Gastroesophageal sphincter (tissue), 4 donors: ENCODE measurements at regions not wholly inside any gene's neighbourhood (a gene's known extent, or its start where the extent isn't known, plus 50 kb on each side); places are given as distances from the start of the nearest gene placed in this dataset.
"Not testable (repeated sequence)": the region's sequence is repeated elsewhere in the genome, so short reads cannot be mapped to it uniquely, and the experiment has no call there.

Experiments used
- ATAC-seq: fragments of 150-250 bp; one replicate; pipeline ENCODE4 v1.9.1; 2016; ENCODE audit warnings: mild to moderate bottlenecking, moderate library complexity
- H3K27ac ChIP-seq, 4 donors: fragments of 200-600 bp; sonication (generic) in 3 of 4; 1 replicate in 3 of 4; 2 replicates in 1 of 4; pipeline ENCODE4 v1.5.1; 2016 to 2019
- H3K27me3 ChIP-seq: fragments of 200-600 bp; sonication (generic); one replicate; pipeline ENCODE4 v1.5.1; 2019
- H3K36me3 ChIP-seq, 2 donors: fragments of 200-600 bp; sonication (generic); one replicate each; pipeline ENCODE4 v1.5.1; 2019; ENCODE audit warnings: control low read depth in 1 of 2
- H3K4me1 ChIP-seq, 3 donors: fragments of 200-600 bp; sonication (generic); 1 replicate in 2 of 3; 2 replicates in 1 of 3; pipeline ENCODE4 v1.5.1; 2016 to 2019; ENCODE audit warnings: control low read depth in 2 of 3
- H3K4me3 ChIP-seq, 2 donors: fragments of 200-600 bp; sonication (generic); one replicate each; pipeline ENCODE4 v1.5.1; 2019; ENCODE audit warnings: mild to moderate bottlenecking in 1 of 2, moderate library complexity in 1 of 2
- H3K9me3 ChIP-seq, 3 donors: fragments of 200-600 bp; sonication (generic); one replicate each; pipeline ENCODE4 v1.5.1; 2017 to 2019; ENCODE audit warnings: control low read depth in 2 of 3
- CTCF ChIP-seq, 4 experiments: fragments of 200-600 bp in 2 of 4; fragments of 450-650 bp in 2 of 4; sonication (generic) in 1 of 4; IDR thresholded peaks; one replicate each; pipeline ENCODE4 v1.5.1; 2017 to 2019; ENCODE audit warnings: antibody characterized with exemption in 4 of 4, mild to moderate bottlenecking in 2 of 4, moderate library complexity in 2 of 4
- EP300 ChIP-seq: sonication (generic); formaldehyde crosslinking; IDR thresholded peaks from one replicate; pipeline ENCODE4 v1.6.1; 2017; ENCODE audit warnings: antibody characterized with exemption, mild to moderate bottlenecking
- POLR2A ChIP-seq, 2 donors: fragments of 450-650 bp; IDR thresholded peaks; one replicate each; pipeline ENCODE4 v1.6.1; 2017; ENCODE audit warnings: antibody characterized with exemption in 2 of 2, mild to moderate bottlenecking in 2 of 2, moderate library complexity in 1 of 2
- POLR2AphosphoS5 ChIP-seq: sonication (generic); formaldehyde crosslinking; IDR thresholded peaks from one replicate; pipeline ENCODE4 v1.6.1; 2017; ENCODE audit warnings: antibody characterized with exemption
- WGBS, 2 donors: methylation state at CpG; one replicate each; pipeline ENCODE4 v1.1.5; 2018; ENCODE audit warnings: low coverage in 1 of 2; 5-methylcytosine and 5-hydroxymethylcytosine counted together

GRCh38 chr5:40198736-40199135, 481.0 kb upstream of the PTGER4 start:
- Histone ChIP-seq H3K27ac (no peak overlapping the region), H3K4me1 (no peaks in the 10 kb centered on the region), H3K4me3 (no peak overlapping the region), H3K9me3 (no peaks in the 10 kb centered on the region), H3K27me3 (no peaks in the 10 kb centered on the region), H3K36me3 (no peaks in the 10 kb centered on the region)
- WGBS, 2 donors, result 57 to 59% methylated on average over 1 to 2 of the region's 2 CpGs
- TF ChIP-seq POLR2A (IDR thresholded peaks at IDR 0.05) (no peak), CTCF (IDR thresholded peaks at IDR 0.05) (no peak)
- ATAC-seq, result no peak

GRCh38 chr5:40195574-40195973, 484.1 kb upstream of the PTGER4 start:
- H3K27ac ChIP-seq, H3K4me3 ChIP-seq, H3K9me3 ChIP-seq, H3K27me3 ChIP-seq, H3K36me3 ChIP-seq, H3K4me1 ChIP-seq, ATAC-seq: not testable (repeated sequence)
- WGBS, 2 donors, result 97 to 100% methylated on average over 7 of the region's 7 CpGs

- Histone ChIP-seq H3K4me3 (no peak overlapping the region), H3K4me1 (no peaks in the 10 kb centered on the region), H3K36me3 (no peaks in the 10 kb centered on the region), H3K27me3 (no peaks in the 10 kb centered on the region), H3K27ac (no peak overlapping the region), H3K9me3 (no peaks in the 10 kb centered on the region)
- TF ChIP-seq CTCF (IDR thresholded peaks at IDR 0.05) (no peak), POLR2A (IDR thresholded peaks at IDR 0.05) (no peak), POLR2AphosphoS5 (no peak), EP300 (no peak)
- 58 to 64% methylated on average over 4 of the region's 4 CpGs for WGBS, 2 donors
- ATAC-seq, result no peak
Measured at GRCh38 chr5:40191150-40191549, 488.6 kb upstream of the PTGER4 start.

- H3K36me3 ChIP-seq, result no peaks in the 10 kb centered on the region
- H3K4me3 ChIP-seq, result no peak overlapping the region
- no peak for TF ChIP-seq POLR2A (IDR thresholded peaks at IDR 0.05)
- no peak for TF ChIP-seq EP300
- TF ChIP-seq CTCF (IDR thresholded peaks at IDR 0.05), result no peak
- no peak for TF ChIP-seq POLR2AphosphoS5
- no peaks in the 10 kb centered on the region for H3K4me1 ChIP-seq
- H3K27ac ChIP-seq, result no peak overlapping the region
- H3K9me3 ChIP-seq, result peaks cover 0 to 18% (median 0%) of the 10 kb centered on the region in 3 donors
- no peak for ATAC-seq
- no peaks in the 10 kb centered on the region for H3K27me3 ChIP-seq
Measured at GRCh38 chr5:40172721-40173120, 507.0 kb upstream of the PTGER4 start.

GRCh38 chr5:40171971-40172370, 507.7 kb upstream of the PTGER4 start:
- Histone ChIP-seq H3K9me3 (peaks cover 0 to 10% (median 0%) of the 10 kb centered on the region in 3 donors), H3K4me3 (no peak overlapping the region), H3K36me3 (no peaks in the 10 kb centered on the region), H3K27ac (no peak overlapping the region), H3K27me3 (no peaks in the 10 kb centered on the region), H3K4me1 (no peaks in the 10 kb centered on the region)
- no peak for ATAC-seq
- 50 to 63% methylated on average over 2 of the region's 2 CpGs for WGBS, 2 donors
- no peak for TF ChIP-seq EP300
- TF ChIP-seq POLR2AphosphoS5, result no peak
- TF ChIP-seq CTCF (IDR thresholded peaks at IDR 0.05), result no peak
- TF ChIP-seq POLR2A (IDR thresholded peaks at IDR 0.05), result no peak

- WGBS, 2 donors, result 91 to 100% methylated on average over 3 of the region's 3 CpGs
- H3K9me3 ChIP-seq, result peaks cover 0 to 7% (median 0%) of the 10 kb centered on the region in 3 donors
- no peak for ATAC-seq
- no peak overlapping the region for H3K4me3 ChIP-seq
- TF ChIP-seq EP300, result no peak
- TF ChIP-seq POLR2A (IDR thresholded peaks at IDR 0.05), result no peak
- TF ChIP-seq CTCF (IDR thresholded peaks at IDR 0.05), result no peak
- no peak for TF ChIP-seq POLR2AphosphoS5
- H3K36me3 ChIP-seq, result no peaks in the 10 kb centered on the region
- H3K27ac ChIP-seq, result no peak overlapping the region
- no peaks in the 10 kb centered on the region for H3K27me3 ChIP-seq
- H3K4me1 ChIP-seq, result no peaks in the 10 kb centered on the region
Measured at GRCh38 chr5:40167283-40167682, 512.4 kb upstream of the PTGER4 start.
